ENCODE measurements at regions not wholly inside any gene's neighbourhood (a gene's known extent, or its start where the extent isn't known, plus 50 kb on each side); places are given as distances from the start of the nearest gene placed in this dataset.

- TF ChIP-seq GATA2 (IDR thresholded peaks at IDR 0.05; ENCODE audit: low read depth, low read length) (no peak), GATA3 (IDR thresholded peaks at IDR 0.05; ENCODE audit: low read depth, low read length) (no peak)
Observed at GRCh38 chr12:41769810-41770209, 374.9 kb downstream of the GXYLT1 start.
